ENCODE measurements at regions not wholly inside any gene's neighbourhood (a gene's known extent, or its start where the extent isn't known, plus 50 kb on each side); places are given as distances from the start of the nearest gene placed in this dataset.
"Not testable (repeated sequence)": the region's sequence is repeated elsewhere in the genome, so short reads cannot be mapped to it uniquely, and the experiment has no call there.

GRCh38 chr13:76286178-76286577 lies 600.0 kb downstream of the KCTD12 start:
- no peak for DNase-seq (ENCODE audit: low spot score)
- intact Hi-C loops (cut with DNase I): no loop called here

DNA sequence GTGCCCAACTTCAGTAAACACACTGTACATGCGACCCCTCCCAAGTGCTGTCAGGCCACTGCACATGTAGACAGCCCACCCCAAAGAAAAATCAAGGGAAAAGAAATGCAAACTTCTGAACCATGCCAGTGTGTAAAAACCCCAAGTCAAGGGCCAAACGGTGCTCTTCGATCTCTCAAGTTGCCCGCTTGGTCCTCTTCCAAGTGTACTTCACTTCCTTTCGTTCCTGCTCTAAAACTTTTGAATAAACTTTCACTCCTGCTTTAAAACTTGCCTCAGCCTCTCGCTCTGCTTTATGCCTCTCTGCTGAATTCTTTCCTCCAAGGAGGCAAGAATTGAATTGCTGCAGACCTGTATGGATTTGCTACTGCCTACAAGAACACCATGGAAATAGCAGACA lies 600.7 kb downstream of the KCTD12 start:
- no peak for DNase-seq (ENCODE audit: low spot score)
- intact Hi-C loops (cut with DNase I): no loop called here

DNA sequence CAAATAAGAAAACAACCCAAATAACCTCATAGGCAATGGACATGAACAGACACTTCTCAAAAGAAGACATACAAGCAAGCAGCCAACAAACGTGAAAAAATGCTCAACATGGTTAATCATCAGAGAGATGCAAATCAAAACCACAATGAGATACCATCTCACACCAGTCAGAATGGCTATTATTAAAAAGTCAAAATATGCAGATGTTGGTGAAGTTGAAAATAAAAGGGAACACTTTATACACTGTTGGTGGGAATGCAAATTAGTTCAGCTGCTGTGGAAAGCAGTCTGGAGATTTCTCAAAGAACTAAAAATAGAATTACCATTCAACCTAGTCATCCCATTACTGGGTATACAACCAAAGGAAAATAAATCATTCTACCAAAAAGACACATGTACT lies 606.4 kb downstream of the KCTD12 start:
- DNase-seq (ENCODE audit: low spot score); intact Hi-C loops (cut with DNase I): not testable (repeated sequence)

DNA sequence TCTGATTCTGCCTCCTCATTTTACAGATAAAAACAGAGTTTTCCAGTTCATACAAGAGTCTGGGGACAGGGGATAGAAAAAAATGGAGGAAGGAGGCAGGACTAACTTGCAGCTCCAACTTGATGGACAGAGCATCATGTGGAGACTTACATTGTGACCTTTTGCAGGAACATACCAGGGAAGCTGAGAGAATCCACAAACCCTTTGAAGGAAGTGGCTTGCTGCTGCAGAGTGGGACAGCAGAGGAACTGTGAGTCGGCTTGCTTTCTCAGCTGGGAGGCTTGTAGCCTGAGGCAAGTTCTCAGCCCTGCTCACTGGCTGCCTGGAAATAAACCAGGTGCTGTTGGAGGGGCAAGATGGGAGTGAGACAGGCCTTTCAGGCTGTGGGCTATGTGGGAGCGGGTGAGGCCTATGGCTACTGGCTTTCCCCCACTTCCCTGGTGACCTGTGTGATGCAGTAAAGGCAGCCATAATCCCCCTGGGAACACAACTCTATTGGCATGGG lies 614.4 kb downstream of the KCTD12 start:
- intact Hi-C loops (cut with DNase I): no loop called here
- DNase-seq (ENCODE audit: low spot score): no peak

- intact Hi-C loops (cut with DNase I); DNase-seq (ENCODE audit: low spot score): not testable (repeated sequence)
Observed at GRCh38 chr13:76268307-76268706, 617.9 kb downstream of the KCTD12 start.

GRCh38 chr13:76267216-76267615 lies 619.0 kb downstream of the KCTD12 start:
- DNase-seq (ENCODE audit: low spot score): no peak
- intact Hi-C loops (cut with DNase I): no loop called here

- intact Hi-C loops (cut with DNase I): no loop called here
- DNase-seq (ENCODE audit: low spot score): no peak
Observed at GRCh38 chr13:76266561-76266960, 619.6 kb downstream of the KCTD12 start.

GRCh38 chr13:76250211-76250610 lies 614.1 kb downstream of the LMO7 start:
- intact Hi-C loops (cut with DNase I): no loop called here

DNA sequence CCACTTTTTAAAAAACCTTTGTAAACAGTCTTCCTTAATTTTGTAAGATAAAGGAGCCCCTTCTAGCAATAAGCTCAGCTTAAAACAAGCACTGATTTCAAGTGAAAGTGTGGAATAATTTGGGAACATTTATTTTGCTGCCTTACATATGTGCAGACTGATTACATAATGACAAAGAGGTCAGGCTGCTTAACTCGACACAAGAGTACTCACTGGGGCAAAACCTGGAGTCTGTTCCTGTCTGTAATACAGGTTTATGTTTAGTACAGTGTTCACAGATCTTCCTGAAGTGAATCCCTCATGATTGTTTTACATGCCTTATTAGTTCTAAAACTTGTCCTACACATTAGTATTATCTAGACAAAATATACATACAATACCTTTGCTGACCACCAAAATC lies 609.8 kb downstream of the LMO7 start:
- intact Hi-C loops (cut with DNase I): no loop called here
- no peak for DNase-seq (ENCODE audit: low spot score)

More at GRCh38 chr13:76250211-76250610, 614.1 kb downstream of the LMO7 start:
- DNase-seq (ENCODE audit: low spot score): no peak

DNA sequence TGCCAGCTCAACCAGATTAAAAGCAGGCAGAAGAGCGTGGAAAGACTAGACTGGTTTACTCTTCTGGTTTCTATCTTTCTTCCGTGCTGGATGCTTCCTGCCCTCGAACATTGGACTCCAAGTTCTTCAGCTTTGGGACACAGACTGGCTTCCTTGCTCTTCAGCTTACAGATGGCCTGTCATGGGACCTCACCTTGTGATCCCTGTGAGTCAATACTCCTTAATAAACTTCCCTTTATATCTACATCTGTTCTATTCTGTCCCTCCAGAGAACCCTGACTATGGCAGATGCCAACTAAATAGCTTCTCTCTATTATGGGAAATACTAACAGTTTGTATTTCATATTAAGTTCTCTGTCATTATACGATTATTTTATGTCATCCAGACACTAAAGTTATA lies 609.1 kb downstream of the LMO7 start:
- intact Hi-C loops (cut with DNase I): no loop called here
- no peak for DNase-seq (ENCODE audit: low spot score)

- DNase-seq (ENCODE audit: low spot score); intact Hi-C loops (cut with DNase I): not testable (repeated sequence)
Observed at GRCh38 chr13:76243120-76243519, 607.0 kb downstream of the LMO7 start.

GRCh38 chr13:76239031-76239680 lies 603.0 kb downstream of the LMO7 start:
- intact Hi-C loops (cut with DNase I): no loop called here
- DNase-seq (ENCODE audit: low spot score): no peak

DNA sequence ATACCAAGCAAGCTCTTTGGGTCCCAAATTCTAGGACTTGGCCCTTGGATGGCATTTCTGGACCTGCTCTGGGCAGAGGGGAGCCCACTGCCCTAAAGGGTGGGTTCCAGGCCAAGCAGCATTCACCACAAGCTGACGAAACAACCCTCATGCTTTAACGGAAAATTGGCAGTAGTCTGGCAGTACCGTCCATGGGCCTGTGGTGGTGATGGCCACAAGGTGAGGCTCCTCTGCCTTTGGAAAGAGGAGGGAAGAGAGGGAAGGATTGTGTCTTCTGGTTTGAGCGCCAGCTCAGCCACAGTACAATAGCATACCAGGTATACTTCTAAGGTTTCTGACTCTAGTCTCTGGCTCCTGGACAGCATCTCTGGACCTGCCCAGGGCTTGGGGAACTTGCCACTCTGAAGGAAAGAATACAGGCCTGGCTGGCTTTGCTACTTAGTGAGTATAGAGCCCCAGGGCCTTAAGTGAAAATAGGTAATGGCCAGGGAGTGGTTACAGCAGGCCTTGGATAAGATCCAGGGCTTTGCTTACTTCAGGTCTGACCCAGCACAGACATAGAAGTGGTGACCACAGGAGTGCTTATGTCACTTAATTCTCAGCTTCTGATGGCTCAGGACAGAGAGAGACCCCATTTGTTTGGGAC lies 595.5 kb downstream of the LMO7 start:
- DNase-seq (ENCODE audit: low spot score): no peak
- intact Hi-C loops (cut with DNase I): no loop called here

DNA sequence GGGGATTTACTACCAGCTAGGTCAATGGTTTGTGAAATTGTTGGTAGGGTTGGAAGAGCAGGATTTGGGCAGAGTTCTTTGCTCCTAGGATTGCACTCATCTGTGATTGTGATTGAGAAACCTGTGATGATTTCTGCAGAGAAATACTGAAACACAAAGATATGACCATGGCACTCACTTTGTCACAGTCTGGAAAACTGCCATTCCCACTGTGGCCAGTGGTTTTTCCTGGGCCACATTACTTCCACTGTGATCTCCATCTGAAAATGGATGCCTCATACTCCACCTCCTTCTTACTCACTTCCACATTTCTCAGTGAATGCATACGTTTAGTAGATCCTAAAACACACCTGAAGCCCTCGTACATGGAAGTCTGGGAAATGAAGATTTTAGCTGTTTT lies 593.2 kb downstream of the LMO7 start:
- intact Hi-C loops (cut with DNase I): no loop called here
- DNase-seq (ENCODE audit: low spot score): no peak

- intact Hi-C loops (cut with DNase I): no loop called here
- DNase-seq (ENCODE audit: low spot score): no peak
Observed at GRCh38 chr13:76226941-76227340, 590.8 kb downstream of the LMO7 start.

- no peak for DNase-seq (ENCODE audit: low spot score)
- intact Hi-C loops (cut with DNase I): no loop called here
Observed at GRCh38 chr13:76225815-76226489, 589.8 kb downstream of the LMO7 start.

- intact Hi-C loops (cut with DNase I): loop anchor here (5.0 kb wide), 1 partner anchor 248 kb away; no protein-coding TSS in a partner anchor
- DNase-seq (ENCODE audit: low spot score): no peak
Observed at GRCh38 chr13:76223999-76224398, 587.9 kb downstream of the LMO7 start.

- intact Hi-C loops (cut with DNase I): loop anchor here (5.0 kb wide), 1 partner anchor 249 kb away; no protein-coding TSS in a partner anchor
- no peak for DNase-seq (ENCODE audit: low spot score)
Observed at GRCh38 chr13:76223565-76223964, 587.4 kb downstream of the LMO7 start.

DNA sequence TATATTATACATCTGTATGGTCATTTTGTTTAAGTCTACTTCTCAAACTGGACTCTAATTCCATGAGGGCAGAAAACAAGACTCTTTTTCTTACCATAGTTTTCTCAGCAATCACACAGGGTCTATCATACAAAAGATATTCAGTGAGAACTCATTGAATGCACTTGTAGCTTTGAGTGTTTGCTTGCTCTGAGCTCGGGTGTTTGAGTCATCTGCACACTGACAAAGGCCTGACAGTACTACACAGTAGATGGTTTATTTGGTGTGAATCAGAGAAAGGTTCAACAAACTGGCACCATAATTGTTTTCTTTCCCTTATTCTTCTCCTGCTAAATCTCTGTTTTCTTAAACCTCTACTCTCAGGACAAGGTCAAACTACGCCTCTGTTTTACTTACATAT lies 586.4 kb downstream of the LMO7 start:
- DNase-seq (ENCODE audit: low spot score): no peak
- intact Hi-C loops (cut with DNase I): loop anchor here (5.0 kb wide), 1 partner anchor 250 kb away; no protein-coding TSS in a partner anchor

DNA sequence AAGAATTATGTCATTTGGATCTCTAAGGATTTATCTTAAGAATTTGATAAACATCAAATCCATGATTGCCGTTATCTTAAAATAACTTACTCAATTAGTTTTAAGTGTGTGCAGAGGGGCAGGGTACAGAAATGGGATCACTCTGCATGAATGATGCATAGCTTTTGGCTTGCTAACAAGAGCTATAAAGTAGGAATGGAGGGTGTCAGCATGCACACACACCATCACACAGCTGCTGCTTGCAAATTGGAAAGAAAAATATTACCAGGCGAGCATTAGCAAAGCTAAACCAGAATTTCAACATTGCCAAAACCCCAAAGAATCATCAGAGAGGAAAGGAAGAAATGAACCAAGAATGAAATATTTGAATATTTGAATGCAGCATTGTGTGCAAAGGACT lies 580.6 kb downstream of the LMO7 start:
- intact Hi-C loops (cut with DNase I): loop anchor here (10.0 kb wide), 1 partner anchor 342 kb away; no protein-coding TSS in a partner anchor
- DNase-seq (ENCODE audit: low spot score): no peak

Data from cardiac septum (tissue), 1 donor.